ENCODE measurements at regions not wholly inside any gene's neighbourhood (a gene's known extent, or its start where the extent isn't known, plus 50 kb on each side); places are given as distances from the start of the nearest gene placed in this dataset.

- Histone ChIP-seq H3K27ac (no peak overlapping the region), H3K27me3 (no peaks in the 10 kb centered on the region), H3K9me3 (replicated peaks in 1 of 3) (no peaks in the 10 kb centered on the region), H3K36me3 (replicated peaks in 1 of 2) (no peaks in the 10 kb centered on the region), H3K4me3 (no peak overlapping the region), H3K4me1 (replicated peaks in 1 of 2) (no peaks in the 10 kb centered on the region)
- 90 to 94% (median 92%) methylated on average over 7 to 14 of the region's 14 CpGs for whole genome bisulfite sequencing, 4 donors
- intact Hi-C loops (cut with DNase I), result no loop called here
- no peak for DNase-seq
- TF ChIP-seq, protein P1, sequence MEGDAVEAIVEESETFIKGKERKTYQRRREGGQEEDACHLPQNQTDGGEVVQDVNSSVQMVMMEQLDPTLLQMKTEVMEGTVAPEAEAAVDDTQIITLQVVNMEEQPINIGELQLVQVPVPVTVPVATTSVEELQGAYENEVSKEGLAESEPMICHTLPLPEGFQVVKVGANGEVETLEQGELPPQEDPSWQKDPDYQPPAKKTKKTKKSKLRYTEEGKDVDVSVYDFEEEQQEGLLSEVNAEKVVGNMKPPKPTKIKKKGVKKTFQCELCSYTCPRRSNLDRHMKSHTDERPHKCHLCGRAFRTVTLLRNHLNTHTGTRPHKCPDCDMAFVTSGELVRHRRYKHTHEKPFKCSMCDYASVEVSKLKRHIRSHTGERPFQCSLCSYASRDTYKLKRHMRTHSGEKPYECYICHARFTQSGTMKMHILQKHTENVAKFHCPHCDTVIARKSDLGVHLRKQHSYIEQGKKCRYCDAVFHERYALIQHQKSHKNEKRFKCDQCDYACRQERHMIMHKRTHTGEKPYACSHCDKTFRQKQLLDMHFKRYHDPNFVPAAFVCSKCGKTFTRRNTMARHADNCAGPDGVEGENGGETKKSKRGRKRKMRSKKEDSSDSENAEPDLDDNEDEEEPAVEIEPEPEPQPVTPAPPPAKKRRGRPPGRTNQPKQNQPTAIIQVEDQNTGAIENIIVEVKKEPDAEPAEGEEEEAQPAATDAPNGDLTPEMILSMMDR (IDR thresholded peaks at IDR 0.05), result no peak
- no peak for TF ChIP-seq POLR2A (IDR thresholded peaks at IDR 0.05)
These were observed 100.8 kb downstream of the SHANK2 start for GRCh38 chr11:71151561-71151960.

DNA sequence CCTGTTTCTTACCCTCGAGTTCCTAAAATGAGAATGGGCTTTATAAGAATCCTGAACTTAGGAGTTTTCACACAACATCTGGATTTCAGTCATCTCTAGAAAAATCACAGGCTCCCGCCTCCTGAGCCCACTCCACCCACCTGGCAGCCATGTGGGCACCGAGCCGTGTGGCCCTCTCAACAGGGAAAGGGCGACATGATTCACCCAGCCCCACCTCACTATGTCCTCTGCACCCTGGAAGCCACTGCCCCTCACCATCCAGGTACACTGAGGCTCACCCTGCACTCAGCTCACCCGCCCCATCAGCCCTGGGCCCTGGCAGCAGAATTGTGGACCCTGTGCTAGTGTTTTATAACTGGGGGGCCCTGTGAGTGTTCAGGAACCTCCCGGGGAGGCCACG, 101.5 kb downstream of the SHANK2 start:
- no peak overlapping the region for H3K27ac ChIP-seq
- 91 to 95% (median 94%) methylated on average over 6 to 8 of the region's 8 CpGs for WGBS, 4 donors
- no peak for DNase-seq
- no peak for TF ChIP-seq POLR2A (IDR thresholded peaks at IDR 0.05)
- TF ChIP-seq, protein P1 (IDR thresholded peaks at IDR 0.05), result no peak
- H3K36me3 ChIP-seq (replicated peaks in 1 of 2), result no peaks in the 10 kb centered on the region
- H3K4me3 ChIP-seq, result no peak overlapping the region
- no peaks in the 10 kb centered on the region for H3K9me3 ChIP-seq (replicated peaks in 1 of 3)
- H3K4me1 ChIP-seq (replicated peaks in 1 of 2), result no peaks in the 10 kb centered on the region
- intact Hi-C loops (cut with DNase I), result no loop called here
- no peaks in the 10 kb centered on the region for H3K27me3 ChIP-seq

DNA sequence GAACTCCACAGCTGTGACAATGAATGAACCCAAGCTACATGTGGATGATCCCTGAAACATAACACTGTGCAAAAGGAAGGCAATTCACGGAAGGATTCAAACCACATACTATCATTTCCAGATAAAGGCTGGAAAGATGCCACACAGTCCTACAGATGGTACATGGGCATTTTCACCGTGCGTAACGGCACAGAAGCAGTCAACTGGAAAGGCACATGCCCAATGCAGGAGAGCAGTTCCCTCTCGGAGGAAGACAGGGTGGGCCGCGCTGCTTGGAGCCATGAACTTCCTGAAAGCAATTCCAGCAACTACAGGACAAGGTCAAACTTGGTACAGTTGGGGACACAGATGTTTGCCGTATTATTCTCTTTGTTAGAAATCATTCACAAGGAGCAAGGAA, 103.7 kb downstream of the SHANK2 start:
- H3K36me3 ChIP-seq (replicated peaks in 1 of 2), result no peaks in the 10 kb centered on the region
- H3K9me3 ChIP-seq (replicated peaks in 1 of 3), result no peaks in the 10 kb centered on the region
- no peak overlapping the region for H3K4me3 ChIP-seq
- no peaks in the 10 kb centered on the region for H3K4me1 ChIP-seq (replicated peaks in 1 of 2)
- WGBS, 4 donors, result 73 to 84% (median 75%) methylated on average over 2 to 8 of the region's 8 CpGs
- DNase-seq, result no peak
- TF ChIP-seq, protein P1 (IDR thresholded peaks at IDR 0.05), result no peak
- no peak for TF ChIP-seq POLR2A (IDR thresholded peaks at IDR 0.05)
- intact Hi-C loops (cut with DNase I), result no loop called here
- no peaks in the 10 kb centered on the region for H3K27me3 ChIP-seq
- no peak overlapping the region for H3K27ac ChIP-seq

DNA sequence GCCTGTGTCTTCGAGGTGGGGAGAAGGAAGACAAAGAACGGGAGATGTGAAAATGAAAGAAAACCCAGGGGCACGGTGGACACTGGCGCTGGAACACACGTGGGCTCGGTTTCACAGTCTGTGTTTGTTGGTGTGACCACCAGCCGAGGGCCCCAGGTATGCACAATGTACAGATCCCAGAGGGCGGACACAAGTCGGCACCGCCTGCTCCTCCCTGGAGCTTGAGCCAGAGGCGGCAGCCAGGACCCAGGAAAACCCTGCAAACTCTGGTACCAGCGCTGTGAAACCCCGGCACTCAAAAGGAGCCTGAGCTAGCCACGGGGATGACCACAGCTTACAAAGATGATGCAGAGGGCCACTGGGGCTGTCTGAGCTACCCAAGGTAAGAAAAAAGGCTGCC, 105.0 kb downstream of the SHANK2 start:
- TF ChIP-seq, protein P1 (IDR thresholded peaks at IDR 0.05), result no peak
- no peak for TF ChIP-seq POLR2A (IDR thresholded peaks at IDR 0.05)
- Histone ChIP-seq H3K4me3 (no peak overlapping the region), H3K9me3 (replicated peaks in 1 of 3) (no peaks in the 10 kb centered on the region), H3K27me3 (no peaks in the 10 kb centered on the region), H3K27ac (no peak overlapping the region), H3K36me3 (replicated peaks in 1 of 2) (no peaks in the 10 kb centered on the region), H3K4me1 (replicated peaks in 1 of 2) (no peaks in the 10 kb centered on the region)
- WGBS, 4 donors, result 85 to 92% (median 87%) methylated on average over 14 of the region's 14 CpGs
- no peak for DNase-seq
- intact Hi-C loops (cut with DNase I), result no loop called here

Data from adrenal gland (tissue), 9 donors.